Testis (tissue), 2 donors: ENCODE measurements at regions not wholly inside any gene's neighbourhood (a gene's known extent, or its start where the extent isn't known, plus 50 kb on each side); places are given as distances from the start of the nearest gene placed in this dataset.

Source experiments
- DNase-seq: peaks from one replicate; pipeline ENCODE4 v3.0.0-alpha.2; 2019
- H3K27ac ChIP-seq, 2 donors: fragments of 200-600 bp; sonication (generic); one replicate each; pipeline ENCODE4 v1.5.1; 2019
- H3K27me3 ChIP-seq: fragments of 200-600 bp; sonication (generic); one replicate; pipeline ENCODE4 v1.5.1; 2019
- H3K36me3 ChIP-seq: fragments of 200-600 bp; sonication (generic); one replicate; pipeline ENCODE4 v1.5.1; 2017; ENCODE audit warnings: low read depth; ENCODE audit errors: missing control alignments
- H3K4me1 ChIP-seq: fragments of 200-600 bp; sonication (generic); one replicate; pipeline ENCODE4 v1.5.1; 2019
- H3K4me3 ChIP-seq, 2 donors: fragments of 200-600 bp; sonication (generic); one replicate each; pipeline ENCODE4 v1.5.1; 2017 to 2019
- H3K9me3 ChIP-seq: fragments of 200-600 bp; sonication (generic); one replicate; pipeline ENCODE4 v1.5.1; 2017
- CTCF ChIP-seq, 3 experiments: fragments of 450-650 bp in 2 of 3; fragments of 200-600 bp in 1 of 3; sonication (generic) in 1 of 3; IDR thresholded peaks; one replicate each; pipeline ENCODE4 v1.5.1; 2016 to 2019; ENCODE audit warnings: antibody characterized with exemption in 3 of 3, mild to moderate bottlenecking in 2 of 3, moderate library complexity in 1 of 3
- POLR2A ChIP-seq: fragments of 450-650 bp; IDR thresholded peaks from one replicate; pipeline ENCODE4 v1.6.1; 2017; ENCODE audit warnings: antibody characterized with exemption, mild to moderate bottlenecking, moderate library complexity
- WGBS, 2 donors: methylation state at CpG; one replicate each; pipeline ENCODE4 v1.1.5; 2018; 5-methylcytosine and 5-hydroxymethylcytosine counted together
- intact Hi-C: fragments of 100-400 bp; cut with DNase I; formaldehyde crosslinking; loops from one replicate; pipeline ENCODE4 v1.15.1; 2023; ENCODE audit warnings: low total_unique reads

- H3K4me1 ChIP-seq = peaks cover 8% of the 10 kb centered on the region
- no peak overlapping the region for H3K4me3 ChIP-seq
- no peak overlapping the region for H3K27ac ChIP-seq
- intact Hi-C loops = no loop called here
- DNase-seq = no peak
- WGBS, 2 donors = 84 to 89% methylated on average over 14 of the region's 14 CpGs
- no peaks in the 10 kb centered on the region for H3K36me3 ChIP-seq
- no peaks in the 10 kb centered on the region for H3K27me3 ChIP-seq
- no peaks in the 10 kb centered on the region for H3K9me3 ChIP-seq
- TF ChIP-seq POLR2A (no peak), CTCF (IDR thresholded peaks at IDR 0.05) (no peak)
Observed at GRCh38 chr15:77691607-77692006, 58.9 kb upstream of the LINGO1 start.

GRCh38 chr15:77689821-77690220 lies 57.1 kb upstream of the LINGO1 start:
- H3K36me3 ChIP-seq = no peaks in the 10 kb centered on the region
- no peaks in the 10 kb centered on the region for H3K27me3 ChIP-seq
- 90 to 91% methylated on average over 4 of the region's 4 CpGs for WGBS, 2 donors
- H3K4me1 ChIP-seq = no peaks in the 10 kb centered on the region
- no peak overlapping the region for H3K27ac ChIP-seq
- H3K4me3 ChIP-seq = no peak overlapping the region
- DNase-seq = no peak
- intact Hi-C loops = no loop called here
- H3K9me3 ChIP-seq = no peaks in the 10 kb centered on the region
- TF ChIP-seq POLR2A = no peak
- no peak for TF ChIP-seq CTCF (IDR thresholded peaks at IDR 0.05)

GRCh38 chr15:77688693-77689092 lies 56.0 kb upstream of the LINGO1 start:
- Histone ChIP-seq H3K36me3 (no peaks in the 10 kb centered on the region), H3K4me3 (no peak overlapping the region), H3K9me3 (no peaks in the 10 kb centered on the region), H3K27ac (no peak overlapping the region), H3K27me3 (no peaks in the 10 kb centered on the region), H3K4me1 (no peaks in the 10 kb centered on the region)
- intact Hi-C loops = no loop called here
- 81 to 93% methylated on average over 2 of the region's 2 CpGs for WGBS, 2 donors
- DNase-seq = no peak
- TF ChIP-seq CTCF (IDR thresholded peaks at IDR 0.05) = no peak

GRCh38 chr15:77688266-77688665 lies 55.6 kb upstream of the LINGO1 start:
- Histone ChIP-seq H3K27me3 (no peaks in the 10 kb centered on the region), H3K27ac (no peak overlapping the region)
- 84 to 89% methylated on average over 8 of the region's 8 CpGs for WGBS, 2 donors

More at GRCh38 chr15:77688266-77688665, 55.6 kb upstream of the LINGO1 start:
- no peak overlapping the region for H3K4me3 ChIP-seq
- no peaks in the 10 kb centered on the region for H3K4me1 ChIP-seq
- H3K36me3 ChIP-seq = no peaks in the 10 kb centered on the region
- TF ChIP-seq CTCF (IDR thresholded peaks at IDR 0.05) = no peak
- no peak for TF ChIP-seq POLR2A
- no peaks in the 10 kb centered on the region for H3K9me3 ChIP-seq
- intact Hi-C loops = no loop called here
- DNase-seq = no peak
